GM19023 (cell line): ENCODE measurements at regions not wholly inside any gene's neighbourhood (a gene's known extent, or its start where the extent isn't known, plus 50 kb on each side); places are given as distances from the start of the nearest gene placed in this dataset.

Experiments used
- ATAC-seq: cut with Tn5 transposase; IDR thresholded peaks from one replicate; pipeline ENCODE4 v1.9.1; 2021; ENCODE audit warnings: mild to moderate bottlenecking, moderate library complexity; ENCODE audit not compliant: unreplicated experiment

- no peak for ATAC-seq
Measured at GRCh38 chr3:76061654-76062053, 276.3 kb upstream of the ZNF717 start.

DNA sequence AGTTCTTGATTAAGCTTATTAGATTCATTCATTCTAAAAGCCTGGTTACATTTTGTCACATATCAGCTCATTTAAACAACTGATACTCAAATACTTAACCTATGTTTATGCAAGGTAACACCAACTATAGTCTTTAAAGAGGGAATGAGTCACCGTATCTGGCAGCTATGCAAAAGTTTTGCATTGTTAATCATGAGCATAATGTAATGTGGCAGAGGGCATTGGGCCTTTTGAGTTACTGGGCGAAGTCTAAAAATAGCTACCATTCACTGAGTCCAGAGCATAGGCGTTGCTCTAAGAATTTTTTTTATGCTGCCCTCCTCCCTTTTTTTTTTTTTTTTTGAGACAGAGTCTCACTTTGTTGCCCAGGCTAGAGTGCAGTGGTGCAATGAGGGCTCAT is 277.7 kb upstream of the ZNF717 start:
- no peak for ATAC-seq

- ATAC-seq: no peak
Measured at GRCh38 chr3:76063811-76064210, 278.5 kb upstream of the ZNF717 start.

- no peak for ATAC-seq
Measured at GRCh38 chr3:76065964-76066363, 280.6 kb upstream of the ZNF717 start.

DNA sequence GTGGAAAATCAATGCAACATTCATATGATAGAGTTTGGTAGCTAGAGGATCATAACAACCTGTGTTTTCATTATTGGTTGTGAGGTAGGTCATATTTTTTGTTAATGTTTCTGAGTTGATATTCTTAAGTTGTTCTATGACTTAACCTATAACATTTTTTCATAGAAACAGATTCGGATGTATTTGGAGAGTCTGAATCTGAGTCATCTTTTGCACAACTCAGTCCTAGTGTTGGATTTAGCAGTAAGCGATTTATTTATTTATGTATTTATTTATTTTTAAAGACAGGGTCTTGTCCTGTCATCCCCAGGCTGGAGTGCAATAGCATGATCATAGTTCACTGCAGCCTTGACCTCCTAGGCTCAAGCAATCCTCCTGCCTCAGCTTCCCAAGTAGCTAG is 292.8 kb upstream of the ZNF717 start:
- ATAC-seq: no peak

DNA sequence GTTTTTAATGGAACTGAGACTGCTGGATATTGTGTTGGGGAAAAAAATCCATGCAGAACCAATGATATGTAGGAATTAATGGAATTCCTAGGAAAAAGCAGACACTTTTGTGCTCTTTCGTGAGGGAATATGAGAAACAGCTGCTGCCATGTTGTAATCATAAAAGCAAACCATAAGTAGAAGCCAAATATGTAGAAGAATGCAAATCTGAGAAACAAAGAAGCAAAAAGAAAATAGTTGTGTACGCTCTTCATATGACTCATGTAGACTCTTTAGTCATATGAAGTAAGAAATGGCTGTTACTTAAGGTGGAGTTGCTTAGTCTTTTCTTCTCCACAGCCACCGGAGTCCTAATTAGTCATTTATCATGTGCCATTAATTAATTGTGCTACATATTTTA is 298.6 kb upstream of the ZNF717 start:
- ATAC-seq: no peak

GRCh38 chr3:76096036-76096435 is 310.7 kb upstream of the ZNF717 start:
- ATAC-seq: no peak

- ATAC-seq: no peak
Measured at GRCh38 chr3:76096836-76097588, 311.7 kb upstream of the ZNF717 start.

DNA sequence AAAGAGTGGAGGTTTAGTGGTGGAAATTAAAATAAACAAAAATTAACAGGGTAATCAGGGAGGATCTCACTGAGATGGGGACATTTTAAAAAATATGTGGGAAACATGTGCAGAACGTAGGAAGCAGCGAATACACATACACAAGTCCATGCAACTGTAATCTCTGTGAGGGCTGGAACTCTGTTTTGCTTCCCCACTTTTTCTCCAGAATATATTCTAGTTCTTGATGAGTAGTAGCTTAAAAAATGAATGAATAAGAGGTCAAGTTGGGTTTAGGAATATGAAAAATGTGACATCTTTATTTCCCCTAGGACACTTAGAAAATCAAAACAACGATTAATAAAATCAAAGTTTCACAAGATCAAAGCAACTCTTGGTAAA is 312.2 kb upstream of the ZNF717 start:
- ATAC-seq: no peak

- no peak for ATAC-seq
Measured at GRCh38 chr3:76099956-76100355, 314.6 kb upstream of the ZNF717 start.

DNA sequence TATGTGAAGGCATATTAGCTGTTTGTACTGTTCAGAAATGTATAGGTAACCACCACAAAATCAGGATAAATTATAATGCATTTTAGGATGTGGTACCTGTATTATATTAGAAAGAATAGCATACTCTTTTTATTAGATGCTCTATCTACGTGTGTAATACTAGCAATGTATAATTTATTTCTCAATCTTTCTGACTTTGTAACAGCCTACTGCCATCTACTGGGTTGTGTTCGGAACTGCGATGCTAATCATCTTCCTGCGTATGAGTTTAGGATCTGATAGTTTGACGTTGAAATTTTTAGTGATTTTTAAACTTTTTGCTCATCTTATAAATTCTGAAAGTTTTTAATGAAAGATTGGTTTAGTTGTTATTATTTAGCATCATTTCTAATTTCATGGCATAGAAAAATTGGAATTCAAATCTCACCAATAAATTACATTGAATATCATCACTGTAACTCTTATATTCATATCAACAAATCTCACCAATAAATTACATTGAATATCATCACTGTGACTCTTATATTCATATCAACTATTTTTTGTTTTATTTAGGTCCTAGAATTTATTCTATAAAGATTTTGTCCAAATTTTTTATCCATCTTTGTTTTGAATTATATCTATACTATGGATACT is 322.7 kb upstream of the ZNF717 start:
- ATAC-seq: no peak

- no peak for ATAC-seq
Measured at GRCh38 chr3:76111808-76112207, 326.5 kb upstream of the ZNF717 start.

- no peak for ATAC-seq
Measured at GRCh38 chr3:76122007-76122406, 336.7 kb upstream of the ZNF717 start.

DNA sequence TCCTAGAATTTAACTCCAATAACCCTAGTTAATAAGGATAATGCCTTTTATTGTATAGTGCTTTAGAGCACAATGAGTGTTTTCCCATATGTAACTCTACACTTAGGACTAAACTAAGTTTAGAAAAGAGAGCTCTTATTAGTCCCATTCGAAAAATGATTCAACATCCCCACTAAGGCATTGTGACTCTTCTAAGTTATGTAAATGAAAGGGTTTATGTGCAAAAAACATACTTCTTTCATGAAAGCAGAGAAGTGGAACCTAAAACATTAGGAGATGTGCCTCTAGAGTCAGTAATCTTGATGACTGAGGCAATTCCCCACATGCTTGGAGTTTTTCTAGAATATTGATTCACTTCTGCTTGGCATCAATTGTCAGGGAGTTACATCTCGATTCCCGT is 344.1 kb upstream of the ZNF717 start:
- no peak for ATAC-seq

DNA sequence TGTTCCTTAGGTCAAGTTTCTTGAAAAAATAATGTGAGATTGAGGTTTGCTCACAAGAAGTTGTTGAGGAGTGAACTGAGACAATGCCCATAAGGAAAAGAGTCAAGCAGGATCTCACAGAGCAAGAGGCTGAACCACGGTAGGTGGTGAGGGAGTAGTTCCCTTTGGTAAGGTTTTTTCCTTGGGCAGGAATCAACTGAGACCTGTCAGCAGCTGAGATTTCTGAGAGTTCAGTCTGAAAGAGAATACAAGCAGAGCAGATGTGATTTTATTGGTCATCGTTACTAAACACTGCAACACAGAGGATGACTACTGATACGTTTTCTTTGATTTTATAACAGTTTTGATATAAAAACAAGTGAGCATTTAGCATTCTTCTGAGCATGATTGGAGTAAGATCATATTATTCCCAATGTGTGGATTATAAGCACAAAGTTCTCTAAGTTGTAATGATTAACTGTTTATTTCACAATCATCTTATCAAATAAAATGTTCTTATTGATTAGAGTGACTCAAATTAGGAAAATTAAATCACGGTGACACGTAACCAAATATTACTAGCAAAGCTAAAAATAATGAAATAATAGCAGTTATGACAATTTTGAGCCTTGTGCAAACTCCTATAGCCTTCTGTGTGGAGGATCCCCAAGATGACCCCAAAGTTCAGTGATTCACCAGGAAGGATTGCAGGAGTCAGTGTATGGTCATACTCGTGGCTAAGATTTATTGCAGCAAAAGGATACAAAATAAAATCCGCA is 346.2 kb upstream of the ZNF717 start:
- no peak for ATAC-seq

DNA sequence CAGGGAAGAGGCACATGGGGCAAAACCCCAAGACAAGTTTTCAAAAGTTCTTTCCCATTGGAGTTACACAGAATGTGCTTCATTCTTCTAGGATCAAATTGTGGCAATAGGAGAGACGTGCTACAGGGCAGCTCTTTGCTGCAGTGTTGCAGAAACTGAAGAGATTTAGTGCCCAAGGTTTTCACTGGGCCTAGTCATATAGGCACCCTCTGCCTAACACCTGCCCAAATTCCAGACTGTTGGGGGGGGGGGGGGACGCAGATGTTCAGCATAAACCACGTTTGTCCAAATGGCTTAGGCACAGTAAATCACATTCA is 346.8 kb upstream of the ZNF717 start:
- ATAC-seq: no peak

DNA sequence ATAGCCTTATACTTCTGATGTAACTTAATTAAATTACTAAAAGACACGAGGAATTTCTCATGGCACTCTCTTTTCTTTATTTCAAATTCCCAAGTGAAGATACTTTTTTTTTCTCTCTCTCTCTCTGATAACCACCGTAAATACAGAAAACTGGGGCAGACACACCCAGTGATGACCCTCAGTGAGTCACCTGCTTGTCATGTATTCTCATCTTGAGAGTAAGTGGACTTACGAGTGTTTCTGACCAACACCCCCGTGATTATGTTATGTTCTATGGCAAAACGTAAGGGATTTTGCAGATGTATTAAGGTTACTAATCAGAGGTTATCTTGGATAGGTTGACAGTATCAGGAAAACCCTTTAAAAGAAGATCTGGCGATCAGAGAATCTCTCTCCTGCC is 348.8 kb upstream of the ZNF717 start:
- ATAC-seq: no peak

DNA sequence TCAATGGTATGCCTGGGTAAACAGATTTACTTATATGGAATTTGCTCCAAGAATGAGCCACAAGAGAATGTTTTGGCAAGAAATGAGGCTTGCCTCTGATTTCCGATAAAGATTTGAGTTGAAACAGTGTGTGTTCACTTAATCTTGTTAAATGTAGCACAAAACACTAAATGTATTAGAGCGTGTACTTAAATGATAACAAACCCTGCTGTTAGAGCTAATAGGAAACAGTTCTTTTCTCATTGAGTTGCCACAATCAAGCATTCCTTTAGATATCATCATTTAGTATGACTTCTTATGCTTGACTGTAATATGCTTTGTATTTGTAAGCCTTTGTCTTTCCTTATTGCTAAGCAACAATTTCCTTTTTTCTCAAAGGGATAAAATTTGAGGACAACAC is 353.6 kb upstream of the ZNF717 start:
- ATAC-seq: no peak

DNA sequence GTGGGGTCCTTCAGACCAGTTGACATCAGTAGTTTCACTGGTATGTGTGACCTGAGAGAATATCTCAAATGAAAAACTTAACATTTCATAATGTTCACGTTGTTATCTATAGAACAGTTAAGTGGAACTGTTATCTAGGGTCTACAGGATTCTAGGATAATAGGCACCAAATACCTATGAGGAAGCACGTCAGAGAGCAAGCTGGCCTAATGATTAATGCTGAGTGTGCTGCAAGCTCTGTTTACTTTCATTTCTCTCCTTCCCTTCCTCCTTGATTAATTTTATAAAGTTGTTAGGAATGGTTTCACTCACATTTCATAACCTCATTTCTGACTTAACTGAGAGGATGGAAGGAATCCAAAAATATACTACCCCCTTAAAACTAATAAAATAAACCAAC is 362.5 kb upstream of the ZNF717 start:
- ATAC-seq: no peak

DNA sequence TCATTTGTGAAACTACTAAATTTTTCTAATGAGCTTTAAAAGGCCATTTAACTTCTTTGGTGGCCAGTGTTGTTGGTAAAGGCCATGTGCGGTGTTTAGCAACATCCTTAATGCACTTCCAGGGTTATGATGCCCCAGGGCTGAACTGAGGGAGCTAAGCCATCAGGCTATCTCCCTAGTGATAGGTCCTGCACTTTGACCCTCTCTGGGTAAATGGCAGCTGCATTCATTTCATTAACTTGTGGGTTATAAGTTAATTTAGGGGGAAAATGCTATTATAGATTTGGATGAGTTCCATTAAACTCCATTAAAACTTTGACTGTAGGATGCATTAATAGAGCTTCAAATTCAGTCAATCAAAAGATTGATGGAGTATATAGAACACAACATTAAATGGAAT is 366.7 kb upstream of the ZNF717 start:
- no peak for ATAC-seq

GRCh38 chr3:76161856-76162255 is 376.5 kb upstream of the ZNF717 start:
- no peak for ATAC-seq

DNA sequence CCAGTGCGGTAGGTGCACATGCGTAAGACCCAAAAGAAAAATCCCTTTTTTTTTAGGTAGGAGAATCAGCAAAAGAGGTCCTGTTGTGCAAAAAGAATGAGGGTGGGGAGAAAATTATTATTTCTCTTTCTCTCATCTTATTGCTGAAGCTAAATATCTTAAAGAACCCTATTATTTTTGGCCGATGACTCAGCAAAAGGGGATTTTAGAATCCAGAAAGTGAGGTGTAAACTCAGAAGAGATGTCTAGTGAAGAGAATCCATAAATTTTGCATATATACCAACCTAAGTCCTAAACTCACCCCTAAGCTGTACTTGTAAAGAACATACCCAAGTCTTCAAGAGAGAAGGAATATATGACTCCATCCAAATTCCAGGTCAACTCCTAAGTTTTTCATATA is 386.3 kb upstream of the ZNF717 start:
- no peak for ATAC-seq
